NCI-H1092 treated with DMSO at 0.1 percent for 48 hours (cell line): ENCODE measurements at regions not wholly inside any gene's neighbourhood (a gene's known extent, or its start where the extent isn't known, plus 50 kb on each side); places are given as distances from the start of the nearest gene placed in this dataset.
"Not testable (repeated sequence)": the region's sequence is repeated elsewhere in the genome, so short reads cannot be mapped to it uniquely, and the experiment has no call there.

ENCODE experiments used
- DNase-seq: peaks from one replicate; lab custom pipeline; 2025; lab: John Stamatoyannopoulos, UW

DNA sequence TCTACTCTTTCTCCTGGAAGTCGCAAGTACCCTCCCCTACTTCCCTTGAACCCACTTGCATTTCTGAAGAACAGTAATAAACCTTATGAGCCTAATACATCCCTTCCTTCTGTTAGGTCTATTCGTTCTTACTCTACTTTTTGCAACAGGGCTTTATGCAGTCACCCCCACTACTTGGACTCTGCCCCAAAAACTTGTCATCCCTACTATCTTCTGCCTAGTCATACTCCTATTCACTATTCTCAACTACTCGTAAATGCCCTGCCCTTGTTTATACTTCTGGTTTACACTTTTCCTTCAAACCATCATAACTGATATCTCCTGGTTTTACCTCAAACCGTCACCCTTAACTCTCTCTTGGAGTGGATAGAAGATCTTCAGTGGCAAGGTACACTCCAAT is 55.2 kb upstream of the SLIT2 start:
- no peak for DNase-seq

DNA sequence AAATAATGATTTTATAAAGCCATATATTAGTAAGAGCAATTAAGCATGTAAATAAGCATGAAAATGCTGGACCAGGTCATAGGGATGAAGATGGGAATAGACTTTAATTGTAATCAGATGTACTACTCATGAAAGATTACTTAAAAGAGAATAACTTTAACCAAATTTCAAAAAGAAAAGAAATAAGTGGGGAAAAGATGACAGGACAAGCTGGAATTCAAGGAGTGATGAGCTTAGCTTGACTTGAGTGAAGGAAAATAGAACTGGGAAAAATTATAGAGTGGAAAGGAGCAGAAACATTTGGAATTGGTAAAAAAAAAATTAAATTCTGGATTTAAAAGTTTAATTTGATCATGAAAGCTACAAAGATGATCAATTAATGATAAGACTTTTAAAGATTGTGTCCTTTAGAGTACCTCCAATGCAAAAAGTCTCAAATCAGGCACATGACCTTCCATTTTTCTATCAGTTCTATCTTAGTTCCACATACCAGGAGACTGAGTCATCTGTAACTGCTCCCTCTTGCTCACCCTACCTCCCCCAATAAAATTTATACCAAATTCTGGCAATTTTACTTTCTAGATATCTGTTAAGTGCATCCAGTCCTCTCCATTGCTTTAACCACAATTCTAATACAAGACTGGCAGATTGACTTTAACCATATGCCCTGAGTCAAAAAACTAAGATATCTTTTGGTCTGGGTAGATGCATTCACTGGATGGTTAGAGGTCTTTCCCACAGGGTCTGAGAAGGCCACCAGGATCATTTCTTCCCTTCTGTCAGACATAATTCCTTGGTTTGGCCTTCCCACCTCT is 56.4 kb upstream of the SLIT2 start:
- DNase-seq: no peak

DNA sequence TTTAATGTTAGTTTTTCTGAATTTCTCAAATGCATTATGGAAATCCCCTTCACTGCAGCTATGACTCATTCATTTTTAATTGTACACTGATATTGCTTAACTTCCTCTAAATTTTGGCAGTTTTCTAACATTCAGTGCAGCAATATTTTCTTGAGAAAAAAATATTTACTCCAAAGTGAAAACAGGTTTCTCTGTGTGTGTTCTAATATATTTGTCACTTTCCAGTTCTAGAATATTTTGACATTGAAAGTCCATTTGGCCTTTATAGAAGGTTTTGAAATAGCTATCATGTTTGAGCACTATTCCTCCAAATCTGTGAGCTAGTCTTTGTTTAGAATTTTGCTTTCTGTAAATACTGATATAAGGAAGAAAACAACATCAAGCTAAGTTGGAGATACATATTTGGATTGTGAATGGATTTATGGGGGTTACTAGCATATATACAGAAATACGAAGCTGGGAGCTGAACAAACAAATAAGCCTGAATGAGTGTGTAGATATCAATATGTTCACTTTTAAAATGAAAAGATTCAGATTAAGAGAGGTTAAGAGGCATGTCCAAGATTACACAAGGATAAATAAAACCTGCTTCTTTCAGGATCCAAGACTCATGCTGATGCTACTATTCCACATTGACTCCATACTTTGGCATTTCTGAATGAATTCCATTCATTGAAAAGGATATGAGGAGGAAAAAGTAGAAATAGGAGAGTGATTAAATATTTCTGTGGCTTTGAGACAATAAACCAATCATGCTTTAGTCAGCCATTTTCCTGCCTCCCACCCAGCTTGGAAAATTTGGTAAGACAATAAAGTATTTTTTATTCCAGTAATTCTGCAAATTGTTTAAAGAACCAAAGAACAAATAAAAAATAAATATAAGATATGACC is 57.3 kb upstream of the SLIT2 start:
- DNase-seq: no peak

DNA sequence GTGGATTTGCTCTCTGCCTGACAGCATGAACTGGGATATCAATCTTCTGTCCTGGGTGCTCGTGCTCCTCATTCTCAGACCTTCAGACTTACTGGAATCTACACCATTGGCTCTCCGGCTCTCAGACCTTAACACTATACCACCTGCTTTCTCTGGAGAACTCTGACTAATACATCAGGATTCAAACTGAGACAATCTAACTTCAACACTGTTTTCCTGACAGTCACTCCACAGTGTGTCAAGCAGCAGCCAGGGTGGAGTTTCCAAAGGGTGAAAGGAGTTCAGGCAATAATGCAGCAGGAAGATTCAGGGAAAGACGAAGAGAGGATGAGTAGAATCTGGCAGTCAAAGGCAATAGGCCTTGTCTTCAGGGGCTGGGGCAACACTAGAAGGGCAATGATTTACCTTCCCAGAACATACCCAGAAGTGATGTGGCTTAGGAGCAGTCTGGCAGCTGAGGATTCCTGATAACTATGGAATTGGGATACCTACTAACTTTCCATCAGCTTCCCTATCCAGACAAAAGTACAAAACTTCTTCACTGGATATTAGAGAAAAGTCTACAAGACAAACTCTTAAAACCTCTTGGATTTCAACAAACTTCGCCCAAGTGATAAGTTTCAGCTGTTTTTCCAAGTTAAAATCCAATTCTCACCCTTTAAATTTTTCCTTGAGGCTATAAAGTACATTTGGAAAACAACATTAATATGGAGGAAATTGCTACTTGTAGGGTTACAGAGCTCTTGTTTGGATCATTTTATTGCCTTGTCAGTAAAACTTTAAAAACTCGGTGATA is 58.4 kb upstream of the SLIT2 start:
- DNase-seq: no peak

DNA sequence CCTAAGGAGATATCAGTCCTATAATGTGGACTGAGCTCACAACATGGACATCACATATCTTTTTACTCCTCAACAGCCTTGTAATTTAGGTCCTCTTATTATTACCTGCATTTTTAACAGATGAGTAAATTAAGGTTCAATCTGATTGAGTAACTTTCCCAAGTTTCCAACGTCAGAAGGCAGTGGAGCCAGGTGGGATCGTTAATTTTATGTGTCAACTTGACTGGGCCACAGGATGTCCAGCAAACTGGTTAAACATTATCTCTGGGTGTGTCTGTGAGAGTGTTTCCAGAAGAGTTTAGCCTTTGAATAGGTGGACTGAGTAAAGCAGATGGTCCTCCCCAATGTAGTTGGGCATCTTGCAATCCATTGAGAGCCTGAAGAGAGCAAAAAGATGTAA is 59.0 kb upstream of the SLIT2 start:
- DNase-seq: no peak

DNA sequence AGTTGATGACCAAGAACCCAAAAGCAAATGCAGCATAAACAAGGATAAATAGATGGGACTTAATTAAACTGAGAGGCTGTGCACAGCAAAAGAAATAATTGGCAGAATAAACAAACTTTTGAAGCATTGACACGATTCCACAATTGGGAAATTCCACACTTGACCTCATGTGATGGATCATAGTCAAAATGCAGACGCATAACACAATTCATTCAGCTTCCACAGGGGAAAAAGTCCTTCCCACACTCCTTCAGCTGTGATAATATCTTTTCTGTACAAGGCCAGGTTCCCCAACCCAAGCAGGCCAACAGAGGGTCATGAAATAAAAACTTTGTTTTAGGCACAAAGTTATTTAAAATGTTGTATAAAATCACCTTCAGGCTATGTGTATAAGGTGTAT is 66.6 kb upstream of the SLIT2 start:
- DNase-seq: no peak

DNA sequence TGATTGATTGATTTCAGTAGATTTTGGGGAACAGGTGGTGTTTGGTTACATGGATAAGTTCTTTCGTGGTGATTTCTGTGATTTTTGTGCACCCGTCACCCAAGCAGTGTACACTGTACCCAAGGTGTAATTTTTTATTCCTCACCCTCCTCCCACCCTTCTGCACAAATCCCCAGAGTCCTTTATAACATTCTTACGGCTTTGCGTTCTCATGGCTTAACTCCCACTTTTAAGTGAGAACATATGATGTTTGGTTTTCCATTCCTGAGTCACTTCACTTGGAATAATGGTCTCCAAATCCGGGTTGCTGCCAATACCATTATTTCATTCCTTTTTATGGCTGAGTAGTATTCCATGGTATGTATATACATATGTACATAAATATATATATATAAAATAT is 68.6 kb upstream of the SLIT2 start:
- not testable (repeated sequence) for DNase-seq

DNA sequence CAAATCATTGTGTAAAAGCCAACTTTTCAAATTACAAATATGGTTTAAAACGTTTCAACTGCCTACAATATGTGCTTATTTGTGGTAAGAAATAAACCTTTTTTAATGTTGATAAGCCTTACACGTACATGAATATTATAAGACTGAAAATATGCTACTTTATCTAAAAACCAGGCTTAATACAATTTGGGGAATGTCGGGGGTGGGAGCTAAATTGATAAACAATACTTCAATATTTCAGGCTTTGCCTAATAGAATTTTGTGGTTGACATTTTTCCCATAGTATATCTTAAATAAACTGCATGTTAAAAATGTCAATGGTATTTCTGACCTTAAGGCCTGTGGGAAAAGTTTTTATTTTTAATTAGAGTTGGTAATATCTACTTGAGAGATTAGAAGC is 69.8 kb upstream of the SLIT2 start:
- no peak for DNase-seq

DNA sequence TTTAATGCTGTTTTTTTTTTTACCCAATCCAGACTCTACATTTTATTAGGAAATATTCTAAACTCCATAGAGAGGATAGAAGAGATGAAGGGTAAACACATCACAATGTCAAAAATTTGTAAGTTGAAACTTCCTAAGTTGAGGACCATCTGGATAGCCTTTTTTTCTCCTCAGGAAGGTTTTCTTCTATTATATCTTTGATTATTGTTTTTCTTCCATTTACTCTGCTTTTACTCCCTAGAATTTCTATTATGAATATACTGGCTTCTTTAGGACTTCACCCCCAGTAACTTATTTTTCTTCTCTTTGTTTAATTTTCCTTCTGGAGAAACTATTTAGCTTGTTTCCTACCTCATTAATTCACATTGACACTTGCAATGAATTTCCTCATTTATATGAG is 71.2 kb upstream of the SLIT2 start:
- DNase-seq: no peak

DNA sequence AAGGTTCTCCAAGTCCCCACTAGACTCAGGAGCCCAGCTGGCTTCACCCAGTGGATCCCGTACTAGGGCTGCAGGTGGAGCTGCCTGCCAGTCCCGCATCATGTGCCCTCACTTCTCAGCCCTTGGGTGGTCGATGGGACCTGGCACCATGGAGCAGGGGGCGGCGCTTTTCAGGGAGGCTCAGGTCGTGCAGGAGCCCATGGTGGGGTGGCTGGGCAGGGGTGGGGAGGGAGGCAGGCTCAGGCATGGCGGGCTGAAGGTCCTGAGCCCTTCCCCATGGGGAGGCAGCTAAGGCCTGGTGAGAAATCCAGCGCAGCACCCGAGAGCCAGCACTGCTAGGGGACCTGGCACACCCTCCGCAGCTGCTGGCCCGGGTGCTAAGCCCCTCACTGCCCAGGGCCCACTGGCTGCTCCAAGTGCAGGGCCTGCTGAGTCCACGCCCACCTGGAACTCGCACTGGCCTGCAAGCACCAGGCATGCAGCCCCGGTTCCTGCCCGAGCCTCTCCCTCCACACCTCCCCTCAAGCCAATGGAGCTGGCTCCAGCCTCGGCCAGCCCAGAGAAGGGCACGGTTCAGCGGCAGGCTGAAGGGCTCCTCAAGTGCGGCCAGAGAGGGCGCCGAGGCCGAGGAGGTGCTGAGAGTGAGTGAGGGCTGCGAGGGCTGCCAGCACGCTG is 72.7 kb upstream of the SLIT2 start:
- no peak for DNase-seq

DNA sequence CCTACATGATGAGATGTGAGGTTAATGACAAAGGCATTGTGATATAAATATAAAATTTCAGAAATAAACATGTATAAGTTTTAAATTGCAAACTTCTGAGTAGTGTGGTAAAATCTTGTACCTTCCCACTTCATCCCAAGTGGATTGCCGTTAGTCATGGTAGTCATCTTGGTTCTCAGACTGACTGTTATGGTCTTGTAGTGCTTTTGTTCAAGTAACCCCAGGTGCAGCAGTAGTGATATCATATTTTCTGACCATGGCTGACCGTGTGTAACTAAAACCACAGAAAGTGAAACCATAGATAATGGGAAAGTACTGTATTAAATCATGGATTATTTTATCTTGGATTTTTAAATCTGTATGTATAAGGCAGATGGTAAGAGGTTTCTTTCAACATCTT is 74.8 kb upstream of the SLIT2 start:
- DNase-seq: no peak

DNA sequence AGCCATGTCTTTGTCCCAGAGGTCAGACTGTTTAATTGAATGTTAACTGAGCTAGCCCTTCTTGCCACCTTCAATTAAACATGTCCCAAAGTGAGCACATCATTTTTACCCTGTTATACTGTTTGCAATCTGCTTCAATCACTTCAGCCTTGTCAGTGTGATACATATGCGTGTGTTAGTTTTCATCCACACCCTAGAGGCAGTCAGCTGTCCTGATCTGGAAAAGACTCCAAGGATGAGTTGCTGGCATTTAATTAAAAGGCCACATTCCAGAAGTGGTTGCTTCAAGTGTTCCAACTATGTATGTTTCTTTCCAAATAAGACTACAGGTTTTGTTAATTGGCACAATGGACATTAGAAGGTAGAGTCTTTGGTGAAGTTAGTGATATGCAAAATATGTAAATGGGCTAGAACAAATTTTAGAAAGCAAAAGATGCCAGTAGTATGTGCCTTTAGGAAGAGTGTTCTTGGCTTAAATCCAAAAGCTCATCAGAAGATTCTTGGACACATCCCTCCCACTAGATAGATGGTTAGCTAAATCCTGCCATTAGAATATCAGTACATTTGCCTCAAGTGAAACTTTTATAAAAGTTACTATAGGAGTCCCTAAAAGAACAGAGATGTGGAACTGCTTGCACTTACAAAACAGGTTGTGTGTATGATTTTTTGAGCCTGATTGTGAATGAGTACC is 79.5 kb upstream of the SLIT2 start:
- DNase-seq: no peak

DNA sequence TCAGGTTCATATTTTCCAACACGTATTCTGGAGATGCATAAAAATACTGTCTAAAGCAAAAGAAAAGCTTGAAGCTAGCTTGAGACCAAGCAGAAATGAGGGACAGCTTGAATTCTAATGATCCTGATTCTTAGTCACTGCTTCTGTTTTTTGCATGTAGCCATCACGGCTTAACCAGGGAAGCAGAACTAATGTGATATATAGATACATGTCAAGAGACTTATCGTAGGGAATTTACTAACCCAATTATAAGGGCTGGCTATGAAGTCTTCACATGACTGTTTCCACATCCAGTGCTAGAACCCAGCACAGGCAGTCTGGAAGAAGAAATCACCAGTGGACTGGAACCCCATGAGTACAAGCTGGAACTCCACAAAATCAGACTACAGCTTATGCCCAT is 85.2 kb upstream of the SLIT2 start:
- DNase-seq: no peak

DNA sequence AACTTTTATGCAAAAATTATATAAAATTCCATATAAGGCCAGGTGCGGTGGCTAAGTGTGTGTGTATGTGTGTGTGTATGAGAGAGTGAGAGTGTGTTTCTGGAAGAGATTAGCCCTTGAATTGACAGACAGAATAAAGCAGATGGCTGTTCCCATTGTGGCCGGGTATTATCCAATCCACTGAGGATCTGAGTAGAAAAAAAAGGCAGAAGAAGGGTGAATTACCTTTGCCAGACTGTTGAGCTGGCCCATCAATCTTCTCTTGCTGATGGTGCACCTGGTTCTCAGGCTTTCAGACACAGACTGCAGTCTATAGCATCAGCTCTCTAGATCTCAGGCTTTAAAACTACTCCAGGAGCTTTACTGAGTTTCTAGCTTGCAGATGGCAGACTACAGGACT is 92.2 kb upstream of the SLIT2 start:
- DNase-seq: no peak

DNA sequence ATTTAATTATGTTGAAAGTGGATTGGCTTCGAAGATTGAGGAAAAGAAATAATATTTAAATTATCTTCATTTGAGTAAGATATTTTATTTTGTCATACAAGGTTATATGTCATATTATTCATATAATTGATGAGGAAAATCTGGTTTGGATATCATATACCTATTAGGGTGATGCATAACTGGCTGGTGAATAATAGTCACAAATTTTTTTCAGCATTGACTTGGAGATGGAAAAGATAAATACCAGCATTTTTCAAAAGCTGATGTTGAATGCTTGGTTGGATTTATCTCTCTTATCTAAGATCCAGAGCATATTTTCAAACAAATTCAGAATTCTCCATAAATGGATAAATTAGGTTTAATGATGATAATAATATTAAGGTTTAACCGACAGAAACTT is 93.5 kb upstream of the SLIT2 start:
- DNase-seq: no peak

DNA sequence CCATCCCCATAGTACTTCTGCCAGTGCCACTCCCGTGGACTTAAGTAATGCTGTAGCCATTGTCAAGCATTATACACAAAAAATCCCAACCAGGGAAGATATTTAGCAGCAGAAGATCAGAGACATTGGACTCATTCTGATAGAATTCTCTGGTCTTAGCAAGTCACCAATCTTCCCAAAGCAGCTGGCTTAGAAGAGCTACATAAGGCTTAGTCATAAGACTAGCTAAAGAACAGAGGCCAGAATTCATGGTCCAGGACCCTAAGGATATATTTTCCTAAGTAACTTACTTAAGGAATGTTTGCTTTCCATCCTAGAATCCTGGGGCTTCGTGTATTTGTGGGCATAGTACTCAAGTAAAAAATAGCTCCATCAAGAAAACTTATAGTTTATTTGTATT is 100.3 kb upstream of the SLIT2 start:
- DNase-seq: no peak

DNA sequence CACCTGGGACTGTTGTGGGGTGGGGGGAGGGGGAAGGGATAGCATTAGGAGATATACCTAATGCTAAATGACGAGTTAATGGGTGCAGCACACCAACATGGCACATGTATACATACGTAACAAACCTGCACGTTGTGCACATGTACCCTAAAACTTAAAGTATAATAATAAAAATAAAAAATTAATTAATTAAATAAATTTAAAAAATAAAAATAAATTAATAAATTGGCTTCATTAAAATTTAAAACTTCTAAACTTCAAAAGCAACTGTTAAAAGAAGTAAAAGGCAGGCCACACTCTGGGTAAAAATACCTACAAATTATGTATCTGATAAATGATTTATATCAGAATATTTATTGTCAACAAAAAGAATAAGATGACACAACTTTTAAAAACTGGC is 102.6 kb upstream of the SLIT2 start:
- not testable (repeated sequence) for DNase-seq

DNA sequence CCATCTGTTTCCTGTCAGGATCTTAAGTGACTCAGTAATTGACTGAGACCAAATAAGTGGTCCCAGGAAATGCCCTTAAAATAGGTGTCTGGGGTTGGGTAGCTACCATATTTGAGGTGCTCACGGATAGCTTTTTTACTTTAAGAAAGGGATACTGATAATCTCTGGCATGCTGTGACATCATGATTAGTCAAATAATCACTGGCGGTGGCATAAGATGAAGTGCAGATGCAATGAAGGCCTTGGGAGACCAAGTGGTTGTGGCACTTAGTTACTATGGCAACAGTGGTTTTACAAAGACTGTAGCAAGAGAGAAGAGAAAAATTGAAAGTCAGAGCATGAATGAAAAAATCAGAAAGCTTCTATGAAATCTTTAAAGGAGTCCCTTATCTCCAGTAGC is 114.5 kb upstream of the SLIT2 start:
- DNase-seq: no peak

DNA sequence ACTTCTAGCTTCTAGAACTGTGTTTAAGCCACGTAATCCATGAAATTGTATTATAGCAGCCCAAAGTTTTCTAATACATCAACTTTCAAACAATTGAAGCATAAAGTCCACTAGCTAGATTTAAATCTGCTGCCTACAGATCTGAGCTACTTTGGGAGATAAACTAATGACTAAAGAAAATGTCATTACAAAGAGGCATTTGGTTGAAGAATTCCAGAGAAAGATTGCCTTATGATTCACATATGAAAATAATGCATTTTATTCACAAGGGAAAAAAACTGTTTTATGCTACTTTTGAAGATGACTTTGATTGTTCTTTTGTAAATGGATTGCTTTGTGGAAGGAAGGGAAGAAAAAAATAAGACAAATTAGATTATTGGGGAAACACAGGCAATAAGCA is 124.1 kb upstream of the SLIT2 start:
- no peak for DNase-seq

DNA sequence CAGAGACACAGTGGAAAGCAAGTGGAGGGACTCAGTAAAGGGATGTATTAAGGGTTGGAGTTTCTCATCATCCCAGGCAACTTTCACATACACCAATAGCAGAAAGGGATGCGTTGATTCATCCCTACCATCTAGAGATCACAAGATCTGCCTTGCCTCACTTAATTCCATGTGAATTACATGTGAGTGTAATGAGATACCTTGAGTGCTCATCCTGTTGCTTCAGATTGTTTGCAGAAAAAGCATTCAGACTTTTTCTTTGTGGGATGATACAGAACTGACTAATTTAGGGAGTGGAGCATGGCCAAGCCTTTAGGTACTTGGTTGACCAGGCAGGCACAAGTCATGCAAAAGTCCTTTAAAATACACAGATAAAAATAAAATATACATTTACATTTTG is 124.8 kb upstream of the SLIT2 start:
- no peak for DNase-seq

DNA sequence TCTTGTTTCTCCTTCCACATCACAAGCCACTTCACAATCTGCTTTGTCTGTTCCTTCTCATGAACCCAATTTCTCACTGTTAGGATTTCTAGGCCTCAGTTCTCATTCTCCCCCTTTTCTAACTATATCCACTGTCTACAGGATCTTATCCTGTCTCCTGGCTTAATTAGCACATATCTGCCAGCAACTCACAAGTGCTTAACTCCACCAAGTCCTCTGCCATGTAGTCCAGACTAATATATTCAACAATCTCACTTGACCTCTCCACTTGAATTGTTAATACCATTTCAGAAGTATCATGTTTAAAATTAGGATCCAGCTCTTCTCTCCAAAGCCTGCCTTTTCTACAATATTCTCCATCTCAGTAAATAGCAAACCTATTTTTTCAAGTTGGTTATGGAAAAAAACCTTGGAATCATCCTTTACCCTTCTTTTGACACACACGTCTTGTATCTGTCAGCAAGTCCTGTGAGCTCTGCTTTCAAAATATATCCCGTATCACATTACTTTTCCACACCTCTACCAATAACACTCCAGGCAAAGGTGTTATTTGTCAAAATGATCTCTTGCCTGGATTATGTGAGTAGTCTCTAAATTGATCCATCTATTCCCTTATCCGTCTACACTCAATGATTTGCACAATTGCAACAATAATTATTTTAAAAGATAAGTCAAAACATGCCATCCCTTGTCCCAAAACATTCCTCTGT is 127.2 kb upstream of the SLIT2 start:
- DNase-seq: no peak
